Breast epithelium (tissue), 4 donors: ENCODE measurements at regions not wholly inside any gene's neighbourhood (a gene's known extent, or its start where the extent isn't known, plus 50 kb on each side); places are given as distances from the start of the nearest gene placed in this dataset.

Experiments
- DNase-seq, 2 donors: peaks; one replicate each; pipeline ENCODE4 v3.0.0-alpha.2; 2019; ENCODE audit warnings: low spot score in 2 of 2
- H3K27ac ChIP-seq, 2 donors: fragments of 200-600 bp; sonication (generic) in 1 of 2; one replicate each; pipeline ENCODE4 v1.5.1; 2016 to 2019; ENCODE audit warnings: mild to moderate bottlenecking in 1 of 2
- H3K27me3 ChIP-seq, 2 donors: fragments of 200-600 bp; sonication (generic) in 1 of 2; one replicate each; pipeline versions ENCODE4 v1.5.1 to v1.6.0; 2017 to 2019; ENCODE audit warnings: control low read depth in 1 of 2, mild to moderate bottlenecking in 1 of 2
- H3K36me3 ChIP-seq: fragments of 200-600 bp; one replicate; pipeline ENCODE4 v1.5.1; 2019
- H3K4me1 ChIP-seq, 2 donors: fragments of 200-600 bp; sonication (generic); one replicate each; pipeline ENCODE4 v1.5.1; 2016 to 2019; ENCODE audit warnings: control low read depth in 1 of 2
- H3K4me3 ChIP-seq, 3 donors: fragments of 200-600 bp; sonication (generic); 1 replicate in 2 of 3; 2 replicates in 1 of 3; pipeline ENCODE4 v1.5.1; 2016 to 2019; ENCODE audit warnings: mild to moderate bottlenecking in 3 of 3, moderate library complexity in 2 of 3
- H3K9me3 ChIP-seq, 2 donors: fragments of 200-600 bp; sonication (generic) in 1 of 2; one replicate each; pipeline ENCODE4 v1.5.1; 2016 to 2019; ENCODE audit warnings: control low read depth in 1 of 2
- POLR2A ChIP-seq: fragments of 450-650 bp; IDR thresholded peaks from one replicate; pipeline ENCODE4 v1.6.1; 2016; ENCODE audit warnings: antibody characterized with exemption, mild to moderate bottlenecking, moderate library complexity
- POLR2AphosphoS5 ChIP-seq, 3 donors: sonication (generic); formaldehyde crosslinking; IDR thresholded peaks; one replicate each; pipeline ENCODE4 v1.6.1; 2017; ENCODE audit warnings: antibody characterized with exemption in 3 of 3
- intact Hi-C: fragments of 100-400 bp; cut with DNase I; formaldehyde crosslinking; loops from one replicate; pipeline ENCODE4 v1.15.1; 2023; ENCODE audit warnings: low total_unique reads
- TF ChIP-seq, protein P1 (sequence below), 3 donors: fragments of 450-650 bp; IDR thresholded peaks; one replicate each; pipeline ENCODE4 v1.5.1; 2016 to 2017; ENCODE audit warnings: antibody characterized with exemption in 3 of 3, mild to moderate bottlenecking in 3 of 3, moderate library complexity in 3 of 3

DNA sequence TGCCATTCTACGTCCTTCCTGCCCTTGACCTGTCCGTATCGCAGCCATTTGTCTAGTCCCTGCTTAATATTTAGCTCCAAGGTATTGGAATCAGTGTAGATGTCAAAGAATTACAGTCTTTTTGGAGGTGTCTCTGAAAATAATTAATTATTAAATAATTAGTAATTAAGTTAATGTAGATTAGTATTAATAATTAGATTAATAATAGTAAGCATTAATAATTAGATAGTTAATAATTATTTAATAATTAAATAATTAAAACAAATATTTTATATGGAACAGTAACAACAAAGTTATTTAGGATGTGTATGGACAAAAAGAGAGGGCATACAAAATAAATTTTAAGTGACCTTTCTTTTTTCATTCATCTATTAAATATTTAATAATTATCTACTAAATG is 639.6 kb downstream of the AACS start:
- no peak overlapping the region for H3K4me3 ChIP-seq
- TF ChIP-seq, protein P1, sequence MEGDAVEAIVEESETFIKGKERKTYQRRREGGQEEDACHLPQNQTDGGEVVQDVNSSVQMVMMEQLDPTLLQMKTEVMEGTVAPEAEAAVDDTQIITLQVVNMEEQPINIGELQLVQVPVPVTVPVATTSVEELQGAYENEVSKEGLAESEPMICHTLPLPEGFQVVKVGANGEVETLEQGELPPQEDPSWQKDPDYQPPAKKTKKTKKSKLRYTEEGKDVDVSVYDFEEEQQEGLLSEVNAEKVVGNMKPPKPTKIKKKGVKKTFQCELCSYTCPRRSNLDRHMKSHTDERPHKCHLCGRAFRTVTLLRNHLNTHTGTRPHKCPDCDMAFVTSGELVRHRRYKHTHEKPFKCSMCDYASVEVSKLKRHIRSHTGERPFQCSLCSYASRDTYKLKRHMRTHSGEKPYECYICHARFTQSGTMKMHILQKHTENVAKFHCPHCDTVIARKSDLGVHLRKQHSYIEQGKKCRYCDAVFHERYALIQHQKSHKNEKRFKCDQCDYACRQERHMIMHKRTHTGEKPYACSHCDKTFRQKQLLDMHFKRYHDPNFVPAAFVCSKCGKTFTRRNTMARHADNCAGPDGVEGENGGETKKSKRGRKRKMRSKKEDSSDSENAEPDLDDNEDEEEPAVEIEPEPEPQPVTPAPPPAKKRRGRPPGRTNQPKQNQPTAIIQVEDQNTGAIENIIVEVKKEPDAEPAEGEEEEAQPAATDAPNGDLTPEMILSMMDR (IDR thresholded peaks at IDR 0.05), result no peak
- TF ChIP-seq POLR2AphosphoS5 (IDR thresholded peaks at IDR 0.05), result no peak
- TF ChIP-seq POLR2A, result no peak
- DNase-seq, result no peak
- H3K4me1 ChIP-seq, result no peaks in the 10 kb centered on the region
- peaks cover 0 to 8% of the 10 kb centered on the region in 2 donors for H3K9me3 ChIP-seq
- no peaks in the 10 kb centered on the region for H3K36me3 ChIP-seq
- intact Hi-C loops, result no loop called here
- H3K27ac ChIP-seq, result no peak overlapping the region
- no peaks in the 10 kb centered on the region for H3K27me3 ChIP-seq

DNA sequence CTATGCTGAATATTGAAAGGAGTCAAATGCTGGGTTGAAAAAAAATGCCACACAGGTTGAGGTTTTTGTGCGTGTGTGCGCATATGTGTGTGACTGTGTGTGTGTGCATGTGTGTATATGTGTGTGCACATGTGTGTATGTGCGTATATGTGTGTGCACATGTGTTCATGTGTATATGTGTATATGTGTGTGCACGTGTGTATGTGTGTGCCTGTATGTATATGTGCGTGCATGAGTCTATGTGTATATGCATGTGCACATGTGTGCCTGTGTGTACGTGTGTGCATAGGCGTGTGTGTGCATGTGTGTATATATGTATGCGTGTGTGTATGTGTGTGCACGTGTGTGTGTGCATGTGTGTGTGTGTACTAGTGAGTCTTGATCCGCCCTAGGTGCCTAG is 655.7 kb downstream of the AACS start:
- DNase-seq, result no peak
- Histone ChIP-seq H3K4me1 (no peaks in the 10 kb centered on the region), H3K9me3 (peaks cover 16 to 21% of the 10 kb centered on the region in 2 donors), H3K27ac (no peak overlapping the region), H3K4me3 (no peak overlapping the region), H3K27me3 (no peaks in the 10 kb centered on the region), H3K36me3 (no peaks in the 10 kb centered on the region)
- intact Hi-C loops, result no loop called here
- no peak for TF ChIP-seq POLR2A
- TF ChIP-seq, protein P1 (IDR thresholded peaks at IDR 0.05), result no peak
- TF ChIP-seq POLR2AphosphoS5 (IDR thresholded peaks at IDR 0.05), result no peak

DNA sequence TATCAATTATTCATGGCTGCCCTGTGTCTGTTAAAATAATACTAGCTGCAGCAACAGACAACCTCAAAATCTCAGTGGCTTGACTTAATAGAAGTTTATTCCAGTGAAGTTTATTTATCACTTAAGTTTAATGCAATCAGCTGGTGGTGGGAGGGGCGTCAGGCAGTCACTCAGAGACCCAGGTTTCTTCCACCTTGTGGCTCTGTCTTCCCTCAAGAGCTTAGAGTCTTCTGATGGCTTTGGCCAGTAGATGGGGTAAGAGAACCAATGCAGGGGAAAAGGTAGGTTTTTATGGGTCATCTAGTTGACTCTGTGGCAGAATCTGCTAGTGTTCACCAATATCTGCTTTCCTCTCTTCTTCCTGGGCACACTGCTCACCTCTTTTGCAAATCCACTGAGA is 668.9 kb downstream of the AACS start:
- Histone ChIP-seq H3K36me3 (no peaks in the 10 kb centered on the region), H3K4me3 (no peak overlapping the region), H3K9me3 (peaks cover 8 to 11% of the 10 kb centered on the region in 2 donors), H3K4me1 (no peaks in the 10 kb centered on the region), H3K27me3 (no peaks in the 10 kb centered on the region), H3K27ac (no peak overlapping the region)
- TF ChIP-seq POLR2A (no peak), POLR2AphosphoS5 (IDR thresholded peaks at IDR 0.05) (no peak)
- TF ChIP-seq, protein P1 (IDR thresholded peaks at IDR 0.05), result no peak
- intact Hi-C loops, result no loop called here
- no peak for DNase-seq

DNA sequence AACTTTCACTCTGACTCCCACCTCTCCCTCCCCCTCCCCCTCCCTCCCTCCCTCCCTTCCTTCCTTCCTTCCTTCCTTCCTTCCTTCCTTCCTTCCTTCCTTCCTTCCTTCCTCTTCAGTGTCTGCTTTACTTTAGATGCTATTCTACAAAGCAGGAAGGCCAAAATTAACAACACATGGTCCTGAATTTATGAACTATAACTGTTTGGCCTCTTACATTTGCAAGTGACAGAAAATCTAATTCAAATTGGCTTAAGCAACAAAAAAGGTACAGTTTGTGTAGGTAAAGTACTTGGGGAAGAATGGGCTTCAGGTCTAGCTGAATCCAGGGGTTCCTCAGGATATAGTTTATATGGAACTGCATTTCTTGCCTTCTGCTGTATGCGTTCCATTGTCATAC is 673.0 kb downstream of the AACS start:
- no peak overlapping the region for H3K4me3 ChIP-seq
- H3K27me3 ChIP-seq, result no peaks in the 10 kb centered on the region
- H3K36me3 ChIP-seq, result no peaks in the 10 kb centered on the region
- intact Hi-C loops, result no loop called here
- H3K4me1 ChIP-seq, result no peaks in the 10 kb centered on the region
- H3K9me3 ChIP-seq, result peaks cover 8 to 11% of the 10 kb centered on the region in 2 donors
- no peak for DNase-seq
- no peak overlapping the region for H3K27ac ChIP-seq
- TF ChIP-seq POLR2AphosphoS5 (IDR thresholded peaks at IDR 0.05) (no peak), POLR2A (no peak)
- TF ChIP-seq, protein P1 (IDR thresholded peaks at IDR 0.05), result no peak

DNA sequence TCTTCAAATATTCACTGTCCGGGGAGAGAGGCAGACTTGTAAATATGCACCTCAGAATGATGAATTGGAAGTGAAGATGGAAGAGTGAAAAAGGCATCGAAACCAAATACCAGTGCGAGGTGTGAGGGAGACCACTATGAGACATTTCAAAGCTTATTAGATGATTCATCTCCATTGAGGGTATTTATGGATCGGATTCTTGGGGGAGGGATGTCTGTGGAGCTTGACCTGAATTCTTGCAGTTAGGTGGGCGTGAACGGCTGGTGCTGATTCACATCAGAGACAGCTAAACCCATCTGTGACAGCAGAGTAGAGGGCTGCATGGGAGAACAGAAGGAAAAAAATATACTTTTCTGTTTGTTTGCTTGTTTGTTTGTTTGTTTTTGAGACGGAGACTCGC is 677.2 kb downstream of the AACS start:
- no peak for TF ChIP-seq POLR2AphosphoS5 (IDR thresholded peaks at IDR 0.05)
- TF ChIP-seq POLR2A, result no peak
- TF ChIP-seq, protein P1 (IDR thresholded peaks at IDR 0.05), result no peak
- H3K9me3 ChIP-seq, result no peaks in the 10 kb centered on the region
- no peaks in the 10 kb centered on the region for H3K4me1 ChIP-seq
- DNase-seq, result no peak
- no peak overlapping the region for H3K27ac ChIP-seq
- no peak overlapping the region for H3K4me3 ChIP-seq
- H3K27me3 ChIP-seq, result no peaks in the 10 kb centered on the region
- intact Hi-C loops, result no loop called here
- no peaks in the 10 kb centered on the region for H3K36me3 ChIP-seq
